Epithelial cell of esophagus (primary cell): ENCODE measurements at regions not wholly inside any gene's neighbourhood (a gene's known extent, or its start where the extent isn't known, plus 50 kb on each side); places are given as distances from the start of the nearest gene placed in this dataset.
"Not testable (repeated sequence)": the region's sequence is repeated elsewhere in the genome, so short reads cannot be mapped to it uniquely, and the experiment has no call there.

Experiments used
- DNase-seq: peaks from one replicate; pipeline ENCODE4 v3.0.0; 2010; ENCODE audit warnings: low read depth
- H3K4me3 ChIP-seq: 2 replicates; pipeline ENCODE4 v1.5.1; 2011; ENCODE audit warnings: mild to moderate bottlenecking, low read length, control low read depth
- CTCF ChIP-seq: IDR thresholded peaks from 2 replicates; pipeline ENCODE4 v1.5.1; 2011; ENCODE audit warnings: low read depth, mild to moderate bottlenecking, low read length, control low read depth, inconsistent platforms; ENCODE audit not compliant: insufficient read depth; ENCODE audit errors: missing control alignments

GRCh38 chrX:76509775-76510174 lies 82.3 kb downstream of the MAGEE1 start:
- DNase-seq: no peak
- H3K4me3 ChIP-seq: no peak overlapping the region
- TF ChIP-seq CTCF: no peak

DNA sequence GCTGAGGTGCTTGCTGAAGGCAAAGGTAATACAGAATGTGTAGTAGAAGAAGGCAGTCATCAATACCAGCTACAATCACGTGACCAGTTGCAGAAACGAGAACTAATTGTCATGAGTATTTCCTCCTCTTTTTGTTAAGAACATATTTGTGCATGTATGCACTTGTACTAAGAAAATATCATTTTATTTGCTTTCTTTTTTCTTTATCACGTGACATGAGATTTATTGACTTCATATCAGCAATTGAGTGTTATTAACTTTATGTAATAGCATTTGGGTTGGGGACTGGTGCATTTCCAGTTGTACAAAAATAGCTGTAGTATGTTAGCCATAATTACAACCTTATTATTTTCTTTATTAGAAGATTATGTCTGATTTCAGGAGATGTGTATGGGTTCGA lies 90.0 kb downstream of the MAGEE1 start:
- DNase-seq: no peak
- no peak for TF ChIP-seq CTCF
- no peak overlapping the region for H3K4me3 ChIP-seq

- no peak for TF ChIP-seq CTCF
- H3K4me3 ChIP-seq: no peak overlapping the region
- DNase-seq: no peak
Measured at GRCh38 chrX:76520273-76521054, 93.0 kb downstream of the MAGEE1 start.

- not testable (repeated sequence) for H3K4me3 ChIP-seq, DNase-seq
Measured at GRCh38 chrX:76535675-76536074, 108.2 kb downstream of the MAGEE1 start.

DNA sequence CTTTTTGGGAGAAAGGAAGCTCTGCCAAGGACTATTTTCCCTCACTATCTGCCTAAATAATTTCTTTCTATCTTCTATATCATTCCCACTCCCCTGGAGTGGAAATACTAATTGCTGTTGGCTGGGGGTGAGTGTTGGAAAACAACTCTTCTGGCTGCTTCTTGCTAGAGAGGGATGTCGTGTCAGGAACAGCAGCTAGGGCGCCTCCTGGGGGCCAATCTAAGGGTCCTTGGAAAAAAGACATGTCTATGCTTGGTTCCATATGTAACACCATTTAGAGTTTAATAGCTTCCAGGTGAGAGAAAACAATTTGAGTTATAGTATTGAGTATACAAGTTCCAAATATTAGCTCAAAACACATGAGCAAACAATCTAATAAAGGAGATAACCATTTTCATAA lies 111.3 kb downstream of the MAGEE1 start:
- no peak for TF ChIP-seq CTCF
- H3K4me3 ChIP-seq: no peak overlapping the region
- DNase-seq: no peak

DNA sequence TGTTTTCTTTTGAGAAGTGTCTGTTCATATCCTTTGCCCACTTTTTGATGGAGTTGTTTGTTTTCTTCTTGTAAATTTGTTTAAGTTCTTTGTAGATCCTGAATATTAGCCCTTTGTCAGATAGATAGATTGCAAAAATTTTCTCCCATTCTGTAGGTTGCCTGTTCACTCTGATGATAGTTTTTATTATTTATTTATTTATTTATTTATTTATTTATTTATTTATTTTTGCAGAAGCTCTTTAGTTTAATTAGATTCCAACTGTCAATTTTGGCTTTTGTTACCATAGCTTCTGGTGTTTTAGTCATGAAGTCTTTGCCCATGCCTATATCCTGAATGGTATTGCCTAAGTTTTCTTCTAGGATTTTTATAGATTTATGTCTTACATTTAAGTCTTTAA lies 115.9 kb downstream of the MAGEE1 start:
- not testable (repeated sequence) for H3K4me3 ChIP-seq, DNase-seq

GRCh38 chrX:76550016-76550415 lies 122.5 kb downstream of the MAGEE1 start:
- H3K4me3 ChIP-seq: no peak overlapping the region
- no peak for TF ChIP-seq CTCF
- DNase-seq: no peak

DNA sequence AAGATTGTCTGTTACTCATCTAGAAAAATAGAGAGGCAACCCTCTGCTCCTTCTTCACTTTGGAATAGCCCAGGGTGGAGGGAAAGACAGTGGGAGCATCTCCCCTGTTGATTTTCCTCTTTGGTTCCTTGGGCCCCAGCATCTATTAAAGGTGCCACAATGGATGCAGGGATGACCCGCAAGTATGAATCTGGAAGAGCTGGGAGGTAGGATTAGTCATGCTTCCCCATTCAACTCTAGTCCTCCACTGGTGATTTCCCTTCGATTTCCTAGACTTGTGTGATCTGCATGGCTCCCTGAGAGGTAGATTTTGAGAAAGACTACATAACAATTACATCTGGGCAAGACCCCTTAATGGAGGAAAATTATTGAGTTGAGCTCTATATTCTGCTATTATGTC lies 127.8 kb downstream of the MAGEE1 start:
- no peak for DNase-seq
- no peak for TF ChIP-seq CTCF
- H3K4me3 ChIP-seq: no peak overlapping the region
